SK-N-SH (cell line): ENCODE measurements at regions not wholly inside any gene's neighbourhood (a gene's known extent, or its start where the extent isn't known, plus 50 kb on each side); places are given as distances from the start of the nearest gene placed in this dataset.

Source experiments
- CTCF ChIP-seq: fragments of 200-600 bp; sonication (generic); IDR thresholded peaks from 2 replicates; pipeline ENCODE4 v1.6.1; 2017; ENCODE audit warnings: antibody characterized with exemption, mild to moderate bottlenecking, moderate library complexity
- EP300 ChIP-seq, 2 experiments: IDR thresholded peaks; 2 replicates each; pipeline versions ENCODE4 v1.4.0 to v1.6.1; 2012; ENCODE audit warnings: borderline replicate concordance in 1 of 2, low read depth in 1 of 2, low read length in 1 of 2
- NFIC ChIP-seq: IDR thresholded peaks from 2 replicates; pipeline ENCODE4 v1.4.0; 2012; ENCODE audit warnings: borderline replicate concordance
- POLR2AphosphoS5 ChIP-seq: IDR thresholded peaks from 2 replicates; pipeline ENCODE4 v1.6.1; 2012; ENCODE audit warnings: low read depth, low read length
- RFX5 ChIP-seq: IDR thresholded peaks from 2 replicates; pipeline ENCODE4 v1.6.1; 2012; ENCODE audit warnings: mild to moderate bottlenecking, improper control_type of control experiment, low read length
- SIN3A ChIP-seq: IDR thresholded peaks from 2 replicates; pipeline ENCODE4 v1.6.1; 2012; ENCODE audit warnings: low read depth, mild to moderate bottlenecking, low read length, moderate library complexity, borderline replicate concordance

GRCh38 chr21:32828908-32829307 is 57.4 kb upstream of the PAXBP1 start:
- TF ChIP-seq EP300 (IDR thresholded peaks at IDR 0.05; ENCODE audit: borderline replicate concordance in 1 of 2, low read depth in 1 of 2, low read length in 1 of 2) = no peak
- no peak for TF ChIP-seq SIN3A
- TF ChIP-seq CTCF = no peak
- TF ChIP-seq NFIC = no peak
- no peak for TF ChIP-seq RFX5
- TF ChIP-seq POLR2AphosphoS5 = no peak
